ENCODE measurements at regions not wholly inside any gene's neighbourhood (a gene's known extent, or its start where the extent isn't known, plus 50 kb on each side); places are given as distances from the start of the nearest gene placed in this dataset.

- intact Hi-C loops (cut with DNase I) = no loop called here
- peaks cover 0 to 3% (median 0%) of the 10 kb centered on the region in 9 donors for H3K27me3 ChIP-seq
- TF ChIP-seq, protein P1, sequence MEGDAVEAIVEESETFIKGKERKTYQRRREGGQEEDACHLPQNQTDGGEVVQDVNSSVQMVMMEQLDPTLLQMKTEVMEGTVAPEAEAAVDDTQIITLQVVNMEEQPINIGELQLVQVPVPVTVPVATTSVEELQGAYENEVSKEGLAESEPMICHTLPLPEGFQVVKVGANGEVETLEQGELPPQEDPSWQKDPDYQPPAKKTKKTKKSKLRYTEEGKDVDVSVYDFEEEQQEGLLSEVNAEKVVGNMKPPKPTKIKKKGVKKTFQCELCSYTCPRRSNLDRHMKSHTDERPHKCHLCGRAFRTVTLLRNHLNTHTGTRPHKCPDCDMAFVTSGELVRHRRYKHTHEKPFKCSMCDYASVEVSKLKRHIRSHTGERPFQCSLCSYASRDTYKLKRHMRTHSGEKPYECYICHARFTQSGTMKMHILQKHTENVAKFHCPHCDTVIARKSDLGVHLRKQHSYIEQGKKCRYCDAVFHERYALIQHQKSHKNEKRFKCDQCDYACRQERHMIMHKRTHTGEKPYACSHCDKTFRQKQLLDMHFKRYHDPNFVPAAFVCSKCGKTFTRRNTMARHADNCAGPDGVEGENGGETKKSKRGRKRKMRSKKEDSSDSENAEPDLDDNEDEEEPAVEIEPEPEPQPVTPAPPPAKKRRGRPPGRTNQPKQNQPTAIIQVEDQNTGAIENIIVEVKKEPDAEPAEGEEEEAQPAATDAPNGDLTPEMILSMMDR (IDR thresholded peaks at IDR 0.05) = no peak
- TF ChIP-seq POLR2A (IDR thresholded peaks at IDR 0.05) = no peak
- ATAC-seq = no peak
- no peaks in the 10 kb centered on the region for H3K9me3 ChIP-seq
- no peak overlapping the region for H3K4me3 ChIP-seq
- no peak overlapping the region for H3K27ac ChIP-seq
- H3K36me3 ChIP-seq = no peaks in the 10 kb centered on the region
- no peaks in the 10 kb centered on the region for H3K4me1 ChIP-seq
- DNase-seq = no peak
These were observed 236.0 kb downstream of the ALX1 start for GRCh38 chr12:85516039-85516438.

DNA sequence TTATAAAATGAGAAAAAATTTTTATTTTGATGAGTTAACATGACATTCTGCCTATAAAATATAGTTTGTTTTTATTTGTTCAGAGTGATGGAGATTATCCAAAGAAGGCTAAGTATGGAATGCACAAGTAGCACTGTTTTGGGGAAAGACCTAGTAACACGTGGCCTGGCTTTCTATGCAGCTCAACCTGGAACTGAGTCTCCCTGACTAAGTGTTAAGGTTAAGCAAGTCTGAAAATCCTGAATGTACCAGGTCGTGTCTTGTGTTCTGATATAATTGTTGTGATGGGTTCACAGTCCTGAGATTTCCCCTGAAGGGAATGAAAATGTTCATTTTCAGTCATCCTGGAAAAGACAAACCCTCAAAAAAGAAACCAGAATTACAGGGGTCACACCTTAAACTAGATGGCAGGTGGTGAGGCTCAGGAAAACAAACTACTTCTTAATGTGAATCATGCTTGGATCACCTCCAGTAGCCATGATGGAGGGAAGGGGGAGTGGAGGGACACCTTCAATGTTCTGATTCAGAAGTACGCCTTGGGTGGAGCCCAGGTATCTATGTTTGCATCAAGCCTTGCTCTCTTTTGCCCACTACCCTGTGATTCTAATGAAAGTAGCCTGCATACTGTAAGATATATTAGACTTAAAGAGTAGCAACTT lies 236.8 kb downstream of the ALX1 start:
- no peak for DNase-seq
- no peak overlapping the region for H3K4me3 ChIP-seq
- H3K27me3 ChIP-seq = peaks cover 0 to 3% (median 0%) of the 10 kb centered on the region in 9 donors
- TF ChIP-seq, protein P1 (IDR thresholded peaks at IDR 0.05) = no peak
- TF ChIP-seq POLR2A (IDR thresholded peaks at IDR 0.05) = no peak
- H3K27ac ChIP-seq = no peak overlapping the region
- no peaks in the 10 kb centered on the region for H3K4me1 ChIP-seq
- no peaks in the 10 kb centered on the region for H3K9me3 ChIP-seq
- ATAC-seq = no peak
- H3K36me3 ChIP-seq = no peaks in the 10 kb centered on the region
- intact Hi-C loops (cut with DNase I) = no loop called here
- WGBS, 4 donors = 56 to 78% (median 70%) methylated on average over 3 of the region's 3 CpGs

GRCh38 chr12:85519163-85519562 lies 239.1 kb downstream of the ALX1 start:
- TF ChIP-seq, protein P1 (IDR thresholded peaks at IDR 0.05) = no peak
- TF ChIP-seq POLR2A (IDR thresholded peaks at IDR 0.05) = no peak
- ATAC-seq = no peak
- no peak overlapping the region for H3K27ac ChIP-seq
- intact Hi-C loops (cut with DNase I) = no loop called here
- H3K9me3 ChIP-seq = no peaks in the 10 kb centered on the region
- no peak overlapping the region for H3K4me3 ChIP-seq
- WGBS, 4 donors = 28 to 40% (median 36%) methylated on average over 3 of the region's 3 CpGs
- no peaks in the 10 kb centered on the region for H3K4me1 ChIP-seq
- H3K36me3 ChIP-seq = no peaks in the 10 kb centered on the region
- H3K27me3 ChIP-seq = peaks cover 0 to 3% (median 0%) of the 10 kb centered on the region in 9 donors
- no peak for DNase-seq

- ATAC-seq (no peak), DNase-seq (no peak)
- Histone ChIP-seq H3K9me3 (no peaks in the 10 kb centered on the region), H3K36me3 (no peaks in the 10 kb centered on the region), H3K27ac (no peak overlapping the region), H3K27me3 (peaks cover 0 to 3% (median 0%) of the 10 kb centered on the region in 9 donors), H3K4me3 (no peak overlapping the region), H3K4me1 (no peaks in the 10 kb centered on the region)
- intact Hi-C loops (cut with DNase I) = no loop called here
- TF ChIP-seq, protein P1 (IDR thresholded peaks at IDR 0.05) = no peak
- no peak for TF ChIP-seq POLR2A (IDR thresholded peaks at IDR 0.05)
- 77 to 89% (median 83%) methylated on average over 2 of the region's 2 CpGs for WGBS, 4 donors
These were observed 243.2 kb downstream of the ALX1 start for GRCh38 chr12:85523197-85523596.
